Kidney epithelial cell (primary cell): ENCODE measurements at regions not wholly inside any gene's neighbourhood (a gene's known extent, or its start where the extent isn't known, plus 50 kb on each side); places are given as distances from the start of the nearest gene placed in this dataset.

Source experiments
- DNase-seq: peaks from one replicate; pipeline ENCODE4 v3.0.0-alpha.2; 2010; ENCODE audit warnings: low read depth
- H3K27me3 ChIP-seq: 2 replicates; pipeline ENCODE4 v1.6.0; 2011; ENCODE audit warnings: low read length; ENCODE audit not compliant: control insufficient read depth, insufficient read depth
- H3K36me3 ChIP-seq: 2 replicates; pipeline ENCODE4 v1.5.1; 2011; ENCODE audit warnings: low read length; ENCODE audit not compliant: control insufficient read depth, insufficient read depth
- H3K4me3 ChIP-seq: 2 replicates; pipeline ENCODE4 v1.5.1; 2011; ENCODE audit warnings: low read depth, mild to moderate bottlenecking, control low read depth, low read length
- CTCF ChIP-seq: IDR thresholded peaks from 2 replicates; pipeline ENCODE4 v1.5.1; 2011; ENCODE audit warnings: mild to moderate bottlenecking, moderate library complexity, low read length, control low read depth, inconsistent platforms; ENCODE audit not compliant: insufficient read depth, poor library complexity, severe bottlenecking

- DNase-seq, result no peak
- H3K36me3 ChIP-seq, result no peaks in the 10 kb centered on the region
- H3K27me3 ChIP-seq, result no peaks in the 10 kb centered on the region
- no peak overlapping the region for H3K4me3 ChIP-seq
- no peak for TF ChIP-seq CTCF
Measured at GRCh38 chr3:28746990-28747389, 398.4 kb upstream of the AZI2 start.

GRCh38 chr3:28751864-28752263 is 403.2 kb upstream of the AZI2 start:
- DNase-seq, result no peak
- no peaks in the 10 kb centered on the region for H3K36me3 ChIP-seq
- H3K27me3 ChIP-seq, result no peaks in the 10 kb centered on the region
- no peak overlapping the region for H3K4me3 ChIP-seq
- TF ChIP-seq CTCF, result no peak

GRCh38 chr3:28752290-28752689 is 403.7 kb upstream of the AZI2 start:
- Histone ChIP-seq H3K27me3 (no peaks in the 10 kb centered on the region), H3K4me3 (no peak overlapping the region), H3K36me3 (no peaks in the 10 kb centered on the region)
- no peak for TF ChIP-seq CTCF
- no peak for DNase-seq

- H3K27me3 ChIP-seq, result no peaks in the 10 kb centered on the region
- no peak for DNase-seq
- no peak overlapping the region for H3K4me3 ChIP-seq
- TF ChIP-seq CTCF, result no peak
- no peaks in the 10 kb centered on the region for H3K36me3 ChIP-seq
Measured at GRCh38 chr3:28756056-28756455, 407.4 kb upstream of the AZI2 start.

GRCh38 chr3:28758115-28758514 is 409.5 kb upstream of the AZI2 start:
- no peaks in the 10 kb centered on the region for H3K27me3 ChIP-seq
- DNase-seq, result no peak
- no peak for TF ChIP-seq CTCF
- H3K36me3 ChIP-seq, result no peaks in the 10 kb centered on the region
- H3K4me3 ChIP-seq, result no peak overlapping the region

- H3K36me3 ChIP-seq, result no peaks in the 10 kb centered on the region
- no peak for DNase-seq
- H3K4me3 ChIP-seq, result no peak overlapping the region
- no peaks in the 10 kb centered on the region for H3K27me3 ChIP-seq
- TF ChIP-seq CTCF, result no peak
Measured at GRCh38 chr3:28761375-28761774, 412.8 kb upstream of the AZI2 start.
